Endothelial cell of umbilical vein (primary cell): ENCODE measurements at regions not wholly inside any gene's neighbourhood (a gene's known extent, or its start where the extent isn't known, plus 50 kb on each side); places are given as distances from the start of the nearest gene placed in this dataset.

Experiments used
- BruUV-seq: library from RNA; stranded (reverse); fragments of 400-500 nt; replicated peaks from 2 replicates; lab custom pipeline; 2021; lab: Mats Ljungman, UMichigan
- CTCF ChIA-PET: fragments of 300-600, 350-600 bp; sonication (Branson Sonifier 250); formaldehyde crosslinking; loops from one replicate; lab custom pipeline; 2021; ENCODE audit warnings: antibody characterized with exemption, inconsistent platforms; lab: Charles Lee
- POLR2A ChIA-PET: fragments of 300-600, 350-600 bp; sonication (Branson Sonifier 250); formaldehyde crosslinking; loops from one replicate; lab custom pipeline; 2021; ENCODE audit warnings: antibody characterized with exemption, inconsistent platforms; lab: Charles Lee
- DNase-seq: peaks from one replicate; pipeline ENCODE4 v3.0.0-alpha.2; 2011; ENCODE audit warnings: low read depth, low spot score
- FAIRE-seq: peaks from 2 replicates; lab custom pipeline; 2011; peaks lifted over from hg19 to GRCh38; lab: Jason Lieb, UNC
- H2AFZ ChIP-seq: 2 replicates; pipeline ENCODE4 v1.6.0; 2012; ENCODE audit warnings: low read depth, low read length, control low read depth, inconsistent platforms
- H3K27ac ChIP-seq: 2 replicates; pipeline ENCODE4 v1.5.1; 2011; ENCODE audit warnings: low read depth, mild to moderate bottlenecking, control low read depth, low read length, moderate library complexity; ENCODE audit not compliant: insufficient read depth
- H3K27me3 ChIP-seq, 2 experiments: 2 replicates each; pipeline versions ENCODE4 v1.6.0 to v1.6.1; 2011; ENCODE audit warnings: low read length in 2 of 2, mixed read lengths in 1 of 2; ENCODE audit not compliant: control insufficient read depth in 2 of 2, insufficient read depth in 2 of 2
- H3K36me3 ChIP-seq, 2 experiments: 2 replicates in 1 of 2; 3 replicates in 1 of 2; pipeline ENCODE4 v1.5.1; 2011; ENCODE audit warnings: low read length in 2 of 2, mild to moderate bottlenecking in 1 of 2, moderate library complexity in 1 of 2; ENCODE audit not compliant: control insufficient read depth in 2 of 2, insufficient read depth in 2 of 2; ENCODE audit errors: extremely low read depth in 1 of 2
- H3K4me1 ChIP-seq: 3 replicates; pipeline ENCODE4 v1.5.1; 2011; ENCODE audit warnings: mild to moderate bottlenecking, low read length; ENCODE audit not compliant: control insufficient read depth, insufficient read depth; ENCODE audit errors: extremely low read depth
- H3K4me2 ChIP-seq: 2 replicates; pipeline ENCODE4 v1.6.1; 2011; ENCODE audit warnings: low read length, control low read depth, mixed read lengths; ENCODE audit not compliant: insufficient read depth
- H3K4me3 ChIP-seq, 3 experiments: fragments of 200-600 bp in 1 of 3; sonication (generic), shearing (Covaris generic) in 1 of 3; replicated peaks in 1 of 3; 2 replicates each; pipeline ENCODE4 v1.5.1; 2011 to 2016; ENCODE audit warnings: control low read depth in 3 of 3, low read length in 3 of 3, mild to moderate bottlenecking in 2 of 3, inconsistent platforms in 1 of 3, low read depth in 1 of 3, moderate library complexity in 1 of 3; ENCODE audit not compliant: insufficient read depth in 1 of 3
- H3K79me2 ChIP-seq: 2 replicates; pipeline ENCODE4 v1.6.0; 2012; ENCODE audit warnings: low read length, inconsistent platforms; ENCODE audit not compliant: control insufficient read depth, insufficient read depth
- H3K9ac ChIP-seq: replicated peaks from 2 replicates; pipeline ENCODE3; 2011; ENCODE audit warnings: low read length, control low read depth; ENCODE audit not compliant: insufficient read depth; ENCODE audit errors: extremely low read depth
- H3K9me1 ChIP-seq: replicated peaks from 3 replicates; pipeline ENCODE4 v1.6.0; 2011; ENCODE audit warnings: mild to moderate bottlenecking, low read length; ENCODE audit not compliant: control insufficient read depth, insufficient read depth; ENCODE audit errors: extremely low read depth
- H3K9me3 ChIP-seq: replicated peaks from 2 replicates; pipeline ENCODE4 v1.5.1; 2012; ENCODE audit warnings: low read length, inconsistent platforms; ENCODE audit not compliant: control insufficient read depth, insufficient read depth
- H4K20me1 ChIP-seq: replicated peaks from 2 replicates; pipeline ENCODE3; 2011; ENCODE audit warnings: mild to moderate bottlenecking, low read length; ENCODE audit not compliant: control insufficient read depth, insufficient read depth; ENCODE audit errors: extremely low read depth
- EZH2 ChIP-seq: IDR thresholded peaks from 2 replicates; pipeline ENCODE4 v1.6.1; 2012; ENCODE audit warnings: borderline replicate concordance, low read depth, mild to moderate bottlenecking, moderate library complexity, low read length, inconsistent platforms; ENCODE audit not compliant: severe bottlenecking
- FOS ChIP-seq: IDR thresholded peaks from 2 replicates; pipeline ENCODE4 v1.6.1; 2011; ENCODE audit warnings: mild to moderate bottlenecking, low read length, moderate library complexity, borderline replicate concordance; ENCODE audit not compliant: insufficient read depth
- GATA2 ChIP-seq: IDR thresholded peaks from 2 replicates; pipeline ENCODE4 v1.7.0; 2011; ENCODE audit warnings: low read depth, mild to moderate bottlenecking, moderate library complexity, mixed read lengths, low read length; ENCODE audit not compliant: insufficient read length, insufficient read depth
- JUN ChIP-seq: IDR thresholded peaks from 2 replicates; pipeline ENCODE4 v1.6.1; 2011; ENCODE audit warnings: borderline replicate concordance, low read depth; ENCODE audit not compliant: insufficient read length, insufficient read depth
- MYC ChIP-seq: IDR thresholded peaks from one replicate; pipeline ENCODE4 v1.6.1; 2011; ENCODE audit warnings: mild to moderate bottlenecking, low read depth, low read length
- POLR2A ChIP-seq: IDR thresholded peaks from 2 replicates; pipeline ENCODE4 v1.6.1; 2012; ENCODE audit warnings: low read depth, mild to moderate bottlenecking, control low read depth, low read length
- POLR2AphosphoS5 ChIP-seq: IDR thresholded peaks from 2 replicates; pipeline ENCODE4 v1.6.1; 2012; ENCODE audit warnings: low read depth, mild to moderate bottlenecking, control low read depth, low read length, moderate library complexity; ENCODE audit not compliant: insufficient read depth
- dilution Hi-C: fragments of 300-500 bp; cut with MboI; formaldehyde crosslinking; loops from one replicate; pipeline ENCODE4 v1.15.0; 2019; ENCODE audit warnings: low sequenced_read_pairs; ENCODE audit not compliant: extremely low pct_ligation_motif_present
- intact Hi-C: fragments of 100-400 bp; cut with micrococcal nuclease; formaldehyde crosslinking; loops from one replicate; pipeline ENCODE4 v1.10.0; 2022
- TF ChIP-seq, protein P1 (sequence below): IDR thresholded peaks from 2 replicates; pipeline ENCODE4 v1.6.1; 2011; ENCODE audit not compliant: insufficient read depth, insufficient read length
- TF ChIP-seq, protein P2 (sequence below), 2 donors: IDR thresholded peaks; 1 replicate in 1 of 2; 2 replicates in 1 of 2; pipeline ENCODE4 v1.5.1; 2011; ENCODE audit warnings: low read length in 2 of 2, mild to moderate bottlenecking in 2 of 2, moderate library complexity in 2 of 2, control low read depth in 1 of 2, inconsistent platforms in 1 of 2, low read depth in 1 of 2; ENCODE audit not compliant: insufficient read depth in 1 of 2; ENCODE audit errors: extremely low read depth in 1 of 2

DNA sequence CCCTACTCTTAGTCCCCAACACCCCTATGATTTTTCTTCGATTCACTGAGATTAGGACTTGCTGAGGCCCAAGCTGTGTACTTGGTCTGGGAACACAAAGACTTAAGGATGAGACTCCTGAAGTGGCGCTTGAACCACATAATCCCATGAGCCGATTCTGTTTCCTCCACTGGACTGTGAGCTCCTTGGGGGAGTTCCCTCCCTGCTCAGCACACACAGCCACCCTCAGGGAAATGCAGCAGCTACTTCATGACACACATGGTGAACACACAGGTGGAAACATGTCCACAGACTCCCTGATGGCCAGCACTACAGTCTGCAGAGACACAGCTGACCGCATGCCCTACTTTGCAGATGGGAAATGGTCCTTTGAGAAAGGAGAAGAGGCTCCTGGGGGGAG, 101.1 kb downstream of the C5orf15 start:
- ChIA-PET CTCF (interaction anchor here (1.0 to 6.6 kb wide), 5 partner anchors 9 to 446 kb away, joined by 3 to 77 read pairs (median 8); no protein-coding TSS in a partner anchor), POLR2A (no interaction called here)
- no peak overlapping the region for H2AFZ ChIP-seq
- H3K79me2 ChIP-seq: no peaks in the 10 kb centered on the region
- dilution Hi-C loops (no loop called here), intact Hi-C loops (loop anchor here (5.0 kb wide), 1 partner anchor 755 kb away; no protein-coding TSS in a partner anchor)
- no TSS peak for BruUV-seq
- FAIRE-seq: no peak
- H3K36me3 ChIP-seq: no peaks in the 10 kb centered on the region
- H3K27me3 ChIP-seq: peaks cover 0 to 2% of the 10 kb centered on the region in 2 experiments
- no peak overlapping the region for H3K9ac ChIP-seq
- H3K9me1 ChIP-seq: no peaks in the 10 kb centered on the region
- no peak overlapping the region for H3K4me3 ChIP-seq
- no peaks in the 10 kb centered on the region for H4K20me1 ChIP-seq
- H3K4me1 ChIP-seq: peaks cover 6% of the 10 kb centered on the region
- no peaks in the 10 kb centered on the region for H3K9me3 ChIP-seq
- H3K27ac ChIP-seq: no peak overlapping the region
- no peak overlapping the region for H3K4me2 ChIP-seq
- TF ChIP-seq FOS (no peak), POLR2A (no peak), POLR2AphosphoS5 (no peak), JUN (no peak), MYC (no peak), EZH2 (no peak), GATA2 (no peak)
- TF ChIP-seq, protein P1, sequence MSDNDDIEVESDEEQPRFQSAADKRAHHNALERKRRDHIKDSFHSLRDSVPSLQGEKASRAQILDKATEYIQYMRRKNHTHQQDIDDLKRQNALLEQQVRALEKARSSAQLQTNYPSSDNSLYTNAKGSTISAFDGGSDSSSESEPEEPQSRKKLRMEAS: no peak
- TF ChIP-seq, protein P2, sequence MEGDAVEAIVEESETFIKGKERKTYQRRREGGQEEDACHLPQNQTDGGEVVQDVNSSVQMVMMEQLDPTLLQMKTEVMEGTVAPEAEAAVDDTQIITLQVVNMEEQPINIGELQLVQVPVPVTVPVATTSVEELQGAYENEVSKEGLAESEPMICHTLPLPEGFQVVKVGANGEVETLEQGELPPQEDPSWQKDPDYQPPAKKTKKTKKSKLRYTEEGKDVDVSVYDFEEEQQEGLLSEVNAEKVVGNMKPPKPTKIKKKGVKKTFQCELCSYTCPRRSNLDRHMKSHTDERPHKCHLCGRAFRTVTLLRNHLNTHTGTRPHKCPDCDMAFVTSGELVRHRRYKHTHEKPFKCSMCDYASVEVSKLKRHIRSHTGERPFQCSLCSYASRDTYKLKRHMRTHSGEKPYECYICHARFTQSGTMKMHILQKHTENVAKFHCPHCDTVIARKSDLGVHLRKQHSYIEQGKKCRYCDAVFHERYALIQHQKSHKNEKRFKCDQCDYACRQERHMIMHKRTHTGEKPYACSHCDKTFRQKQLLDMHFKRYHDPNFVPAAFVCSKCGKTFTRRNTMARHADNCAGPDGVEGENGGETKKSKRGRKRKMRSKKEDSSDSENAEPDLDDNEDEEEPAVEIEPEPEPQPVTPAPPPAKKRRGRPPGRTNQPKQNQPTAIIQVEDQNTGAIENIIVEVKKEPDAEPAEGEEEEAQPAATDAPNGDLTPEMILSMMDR (IDR thresholded peaks at IDR 0.05; ENCODE audit: extremely low read depth in 1 of 2, insufficient read depth in 1 of 2, low read depth in 1 of 2, low read length in 2 of 2): no peak
- no peak for DNase-seq
